Hepatocyte (in vitro differentiated cells): ENCODE measurements at regions not wholly inside any gene's neighbourhood (a gene's known extent, or its start where the extent isn't known, plus 50 kb on each side); places are given as distances from the start of the nearest gene placed in this dataset.

Source experiments
- DNase-seq: peaks from one replicate; pipeline ENCODE4 v3.0.0-alpha.2; 2016; ENCODE audit warnings: low spot score
- H2AFZ ChIP-seq: fragments of 200-600 bp; sonication (generic); 2 replicates; pipeline ENCODE4 v1.6.0; 2016; ENCODE audit warnings: antibody characterized with exemption, mild to moderate bottlenecking
- H3K27ac ChIP-seq: fragments of 200-600 bp; sonication (generic); 2 replicates; pipeline ENCODE4 v1.5.1; 2016; ENCODE audit warnings: mild to moderate bottlenecking
- H3K27me3 ChIP-seq: fragments of 200-600 bp; sonication (generic); 2 replicates; pipeline ENCODE4 v1.6.1; 2016
- H3K36me3 ChIP-seq: fragments of 200-600 bp; sonication (generic); replicated peaks from 2 replicates; pipeline ENCODE4 v1.5.1; 2016; ENCODE audit warnings: low read depth; ENCODE audit not compliant: insufficient read depth
- H3K4me1 ChIP-seq: fragments of 200-600 bp; sonication (generic); 2 replicates; pipeline ENCODE4 v1.5.1; 2016; ENCODE audit warnings: mild to moderate bottlenecking, moderate library complexity; ENCODE audit not compliant: insufficient read depth
- H3K4me2 ChIP-seq: fragments of 200-600 bp; sonication (generic); 2 replicates; pipeline ENCODE4 v1.6.0; 2016
- H3K4me3 ChIP-seq: fragments of 200-600 bp; sonication (generic); 2 replicates; pipeline ENCODE4 v1.5.1; 2016; ENCODE audit warnings: mild to moderate bottlenecking
- H3K79me2 ChIP-seq: fragments of 200-600 bp; sonication (generic); 2 replicates; pipeline ENCODE4 v1.6.0; 2017; ENCODE audit warnings: mild to moderate bottlenecking
- H3K9me2 ChIP-seq: fragments of 200-600 bp; sonication (generic); replicated peaks from 2 replicates; pipeline ENCODE4 v1.6.0; 2017; ENCODE audit warnings: mild to moderate bottlenecking; ENCODE audit not compliant: insufficient read depth
- H3K9me3 ChIP-seq: fragments of 200-600 bp; sonication (generic); 2 replicates; pipeline ENCODE4 v1.5.1; 2016; ENCODE audit warnings: low read depth, mild to moderate bottlenecking
- H4K20me1 ChIP-seq: fragments of 200-600 bp; sonication (generic); 2 replicates; pipeline ENCODE4 v1.6.0; 2016; ENCODE audit warnings: mild to moderate bottlenecking; ENCODE audit not compliant: insufficient read depth, poor library complexity, severe bottlenecking
- EZH2 ChIP-seq: fragments of 200-600 bp; sonication (generic); IDR thresholded peaks from 2 replicates; pipeline ENCODE4 v1.6.1; 2016; ENCODE audit warnings: antibody characterized with exemption, mild to moderate bottlenecking, borderline replicate concordance
- EZH2phosphoT487 ChIP-seq: fragments of 200-600 bp; sonication (generic); IDR thresholded peaks from one replicate; pipeline ENCODE4 v1.6.1; 2018; ENCODE audit warnings: antibody characterized with exemption, mild to moderate bottlenecking, low read depth, moderate library complexity; ENCODE audit not compliant: unreplicated experiment, severe bottlenecking
- WGBS: methylation state at CpG from one replicate; pipeline ENCODE4 v1.1.6; 2016; ENCODE audit warnings: low lambda C conversion rate; ENCODE audit errors: missing lambda C conversion rate; 5-methylcytosine and 5-hydroxymethylcytosine counted together
- TF ChIP-seq, protein P1 (sequence below): fragments of 200-600 bp; sonication (generic); IDR thresholded peaks from 2 replicates; pipeline ENCODE4 v1.5.1; 2016; ENCODE audit warnings: antibody characterized with exemption, mild to moderate bottlenecking; ENCODE audit not compliant: poor library complexity

- TF ChIP-seq EZH2phosphoT487 (no peak), EZH2 (no peak)
- TF ChIP-seq, protein P1, sequence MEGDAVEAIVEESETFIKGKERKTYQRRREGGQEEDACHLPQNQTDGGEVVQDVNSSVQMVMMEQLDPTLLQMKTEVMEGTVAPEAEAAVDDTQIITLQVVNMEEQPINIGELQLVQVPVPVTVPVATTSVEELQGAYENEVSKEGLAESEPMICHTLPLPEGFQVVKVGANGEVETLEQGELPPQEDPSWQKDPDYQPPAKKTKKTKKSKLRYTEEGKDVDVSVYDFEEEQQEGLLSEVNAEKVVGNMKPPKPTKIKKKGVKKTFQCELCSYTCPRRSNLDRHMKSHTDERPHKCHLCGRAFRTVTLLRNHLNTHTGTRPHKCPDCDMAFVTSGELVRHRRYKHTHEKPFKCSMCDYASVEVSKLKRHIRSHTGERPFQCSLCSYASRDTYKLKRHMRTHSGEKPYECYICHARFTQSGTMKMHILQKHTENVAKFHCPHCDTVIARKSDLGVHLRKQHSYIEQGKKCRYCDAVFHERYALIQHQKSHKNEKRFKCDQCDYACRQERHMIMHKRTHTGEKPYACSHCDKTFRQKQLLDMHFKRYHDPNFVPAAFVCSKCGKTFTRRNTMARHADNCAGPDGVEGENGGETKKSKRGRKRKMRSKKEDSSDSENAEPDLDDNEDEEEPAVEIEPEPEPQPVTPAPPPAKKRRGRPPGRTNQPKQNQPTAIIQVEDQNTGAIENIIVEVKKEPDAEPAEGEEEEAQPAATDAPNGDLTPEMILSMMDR: no peak
- peaks cover 6% of the 10 kb centered on the region for H3K4me1 ChIP-seq
- 89% methylated on average over 7 of the region's 7 CpGs for WGBS
These were observed 380.0 kb upstream of the CAMK1G start for GRCh38 chr1:209203533-209203895.

DNA sequence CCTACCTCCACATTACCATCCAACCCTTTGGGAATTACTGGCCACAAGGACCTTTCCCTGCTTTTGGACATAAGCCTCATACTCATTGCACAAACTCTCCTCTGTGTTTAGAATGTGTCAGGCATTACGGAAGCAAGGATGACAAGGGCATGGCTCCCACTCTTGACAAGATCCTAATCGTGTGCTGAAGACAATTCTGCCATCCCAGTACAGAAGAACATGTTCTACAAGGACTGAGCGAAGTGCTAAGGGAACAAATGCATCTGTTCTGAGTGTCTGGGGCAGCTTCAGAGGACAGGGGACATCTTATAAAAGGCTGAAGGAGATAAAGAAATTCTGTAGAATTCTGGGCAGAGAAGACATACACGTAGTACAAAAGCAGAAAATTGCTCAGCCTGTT is 378.5 kb upstream of the CAMK1G start:
- Histone ChIP-seq H3K9me3 (no peaks in the 10 kb centered on the region), H3K27me3 (peaks cover 19% of the 10 kb centered on the region), H3K36me3 (no peaks in the 10 kb centered on the region), H4K20me1 (no peaks in the 10 kb centered on the region), H3K4me3 (no peak overlapping the region), H3K4me1 (peaks cover 4% of the 10 kb centered on the region), H3K9me2 (no peaks in the 10 kb centered on the region), H3K4me2 (no peak overlapping the region), H3K79me2 (no peaks in the 10 kb centered on the region), H2AFZ (no peak overlapping the region), H3K27ac (no peak overlapping the region)
- DNase-seq: no peak
- 83% methylated on average over 4 of the region's 4 CpGs for WGBS
- no peak for TF ChIP-seq EZH2phosphoT487
- TF ChIP-seq EZH2: no peak
- TF ChIP-seq, protein P1: no peak

More at GRCh38 chr1:209203533-209203895, 380.0 kb upstream of the CAMK1G start:
- DNase-seq: no peak
- Histone ChIP-seq H3K36me3 (no peaks in the 10 kb centered on the region), H2AFZ (no peak overlapping the region), H3K27ac (no peak overlapping the region), H3K4me2 (no peak overlapping the region), H3K79me2 (no peaks in the 10 kb centered on the region), H3K27me3 (peaks cover 5% of the 10 kb centered on the region), H3K9me3 (no peaks in the 10 kb centered on the region), H4K20me1 (no peaks in the 10 kb centered on the region), H3K9me2 (no peaks in the 10 kb centered on the region), H3K4me3 (no peak overlapping the region)

- no peak overlapping the region for H3K4me3 ChIP-seq
- H4K20me1 ChIP-seq: no peaks in the 10 kb centered on the region
- H3K9me3 ChIP-seq: no peaks in the 10 kb centered on the region
- no peak for DNase-seq
- H3K79me2 ChIP-seq: no peaks in the 10 kb centered on the region
- TF ChIP-seq, protein P1: no peak
- peak overlapping the region; percentile 64 for H2AFZ ChIP-seq
- H3K4me1 ChIP-seq: peaks cover 4% of the 10 kb centered on the region
- no peaks in the 10 kb centered on the region for H3K9me2 ChIP-seq
- H3K36me3 ChIP-seq: no peaks in the 10 kb centered on the region
- WGBS: 60% methylated on average over 11 of the region's 11 CpGs
- H3K27ac ChIP-seq: no peak overlapping the region
- peak overlapping the region; percentile 79 for H3K4me2 ChIP-seq
- H3K27me3 ChIP-seq: peaks cover 28% of the 10 kb centered on the region
These were observed 376.3 kb upstream of the CAMK1G start for GRCh38 chr1:209207126-209207700.
